Endodermal cell (in vitro differentiated cells): ENCODE measurements at regions not wholly inside any gene's neighbourhood (a gene's known extent, or its start where the extent isn't known, plus 50 kb on each side); places are given as distances from the start of the nearest gene placed in this dataset.

Experiments used
- DNase-seq: peaks from one replicate; pipeline ENCODE4 v3.0.0-alpha.2; 2017
- H3K27ac ChIP-seq: 2 replicates; pipeline ENCODE4 v1.5.1; 2013; ENCODE audit warnings: mild to moderate bottlenecking, low read depth, low read length, moderate library complexity
- H3K27me3 ChIP-seq: 2 replicates; pipeline ENCODE4 v1.6.1; 2013; ENCODE audit warnings: mild to moderate bottlenecking, low read length, moderate library complexity; ENCODE audit not compliant: insufficient read depth, control insufficient read depth, poor library complexity, severe bottlenecking
- H3K36me3 ChIP-seq: 2 replicates; pipeline ENCODE4 v1.7.0; 2013; ENCODE audit warnings: mild to moderate bottlenecking, low read length, moderate library complexity; ENCODE audit not compliant: control insufficient read depth, insufficient read depth
- H3K4me1 ChIP-seq: one replicate; pipeline ENCODE4 v1.7.0; 2013; ENCODE audit warnings: low read length; ENCODE audit not compliant: control insufficient read depth, insufficient read depth
- H3K4me3 ChIP-seq: 2 replicates; pipeline ENCODE4 v1.5.1; 2013; ENCODE audit warnings: mild to moderate bottlenecking, low read length, moderate library complexity
- H3K9ac ChIP-seq: 2 replicates; pipeline ENCODE4 v1.6.1; 2013; ENCODE audit warnings: mild to moderate bottlenecking, low read length, moderate library complexity; ENCODE audit not compliant: poor library complexity, severe bottlenecking; ENCODE audit errors: extremely low read depth
- H3K9me3 ChIP-seq: 2 replicates; pipeline ENCODE4 v1.6.1; 2013; ENCODE audit warnings: mild to moderate bottlenecking, low read length, moderate library complexity; ENCODE audit not compliant: control insufficient read depth
- H3K27ac Mint-ChIP-seq: 2 replicates; pipeline ENCODE4 v1.8.0; 2020; ENCODE audit warnings: mixed read lengths
- H3K27me3 Mint-ChIP-seq: 2 replicates; pipeline ENCODE4 v1.8.0; 2021; ENCODE audit warnings: mild to moderate bottlenecking, mixed read lengths; ENCODE audit not compliant: insufficient read depth
- H3K36me3 Mint-ChIP-seq: 2 replicates; pipeline ENCODE4 v1.8.0; 2020; ENCODE audit warnings: low read depth, mixed read lengths
- H3K4me1 Mint-ChIP-seq: 2 replicates; pipeline ENCODE4 v1.8.0; 2020; ENCODE audit warnings: mixed read lengths
- H3K4me3 Mint-ChIP-seq: 2 replicates; pipeline ENCODE4 v1.8.0; 2020; ENCODE audit warnings: mild to moderate bottlenecking, moderate library complexity, mixed read lengths
- H3K9me3 Mint-ChIP-seq: 2 replicates; pipeline ENCODE4 v1.8.0; 2020; ENCODE audit warnings: mild to moderate bottlenecking, mixed read lengths
- CTCF ChIP-seq: fragments of 200-600 bp; sonication (generic); conservative IDR thresholded peaks from 2 replicates; pipeline ENCODE4 v1.5.0; 2021; ENCODE audit warnings: antibody characterized with exemption, mild to moderate bottlenecking
- WGBS, 2 experiments: methylation state at CpG; one replicate each; pipeline versions ENCODE4 v1.1.5 to v1.1.7; 2013; ENCODE audit warnings: missing lambda C conversion rate in 2 of 2, mixed read lengths in 1 of 2; ENCODE audit not compliant: insufficient coverage in 1 of 2, insufficient read length in 1 of 2; 5-methylcytosine and 5-hydroxymethylcytosine counted together

- H3K4me1 Mint-ChIP-seq, result peaks cover 14% of the 10 kb centered on the region
- no peaks in the 10 kb centered on the region for H3K36me3 ChIP-seq
- H3K9me3 Mint-ChIP-seq, result peaks cover 24% of the 10 kb centered on the region
- no peak overlapping the region for H3K27ac Mint-ChIP-seq
- no peak for DNase-seq
- H3K36me3 Mint-ChIP-seq, result peaks cover 1% of the 10 kb centered on the region
- H3K27ac ChIP-seq, result no peak overlapping the region
- no peak for TF ChIP-seq CTCF
- WGBS, 2 experiments, result 88 to 100% methylated on average over 1 to 2 of the region's 2 CpGs
- H3K9me3 ChIP-seq, result peaks cover 17% of the 10 kb centered on the region
- H3K27me3 ChIP-seq, result no peaks in the 10 kb centered on the region
- no peaks in the 10 kb centered on the region for H3K4me1 ChIP-seq
- H3K9ac ChIP-seq, result no peak overlapping the region
- H3K4me3 ChIP-seq, result no peak overlapping the region
- H3K27me3 Mint-ChIP-seq, result no peaks in the 10 kb centered on the region
- no peak overlapping the region for H3K4me3 Mint-ChIP-seq
These were observed 151.5 kb upstream of the CADPS start for GRCh38 chr3:63026722-63027121.

- H3K27ac Mint-ChIP-seq, result no peak overlapping the region
- H3K4me1 Mint-ChIP-seq, result peaks cover 20% of the 10 kb centered on the region
- peaks cover 1% of the 10 kb centered on the region for H3K36me3 Mint-ChIP-seq
- DNase-seq, result no peak
- peaks cover 24% of the 10 kb centered on the region for H3K9me3 Mint-ChIP-seq
- H3K9ac ChIP-seq, result no peak overlapping the region
- no peak overlapping the region for H3K27ac ChIP-seq
- no peaks in the 10 kb centered on the region for H3K27me3 ChIP-seq
- peak overlapping the region; percentile 46 for H3K4me3 ChIP-seq
- H3K9me3 ChIP-seq, result peaks cover 17% of the 10 kb centered on the region
- peaks cover 4% of the 10 kb centered on the region for H3K4me1 ChIP-seq
- no peak for TF ChIP-seq CTCF
- no peaks in the 10 kb centered on the region for H3K36me3 ChIP-seq
- no peak overlapping the region for H3K4me3 Mint-ChIP-seq
- H3K27me3 Mint-ChIP-seq, result no peaks in the 10 kb centered on the region
- 94 to 100% methylated on average over 2 to 3 of the region's 3 CpGs for WGBS, 2 experiments
These were observed 154.1 kb upstream of the CADPS start for GRCh38 chr3:63029326-63029725.

GRCh38 chr3:63029921-63030320 lies 154.7 kb upstream of the CADPS start:
- Mint-ChIP-seq H3K27ac (no peak overlapping the region), H3K27me3 (no peaks in the 10 kb centered on the region), H3K36me3 (peaks cover 1% of the 10 kb centered on the region), H3K9me3 (peaks cover 24% of the 10 kb centered on the region), H3K4me3 (no peak overlapping the region), H3K4me1 (peaks cover 20% of the 10 kb centered on the region)
- TF ChIP-seq CTCF, result no peak
- H3K9me3 ChIP-seq, result peaks cover 17% of the 10 kb centered on the region
- DNase-seq, result no peak
- peaks cover 4% of the 10 kb centered on the region for H3K4me1 ChIP-seq
- no peaks in the 10 kb centered on the region for H3K27me3 ChIP-seq
- H3K9ac ChIP-seq, result no peak overlapping the region
- H3K27ac ChIP-seq, result no peak overlapping the region
- no peak overlapping the region for H3K4me3 ChIP-seq
- H3K36me3 ChIP-seq, result no peaks in the 10 kb centered on the region
- WGBS, 2 experiments, result 47% methylated on average over 1 of the region's 1 CpG; no CpG with 5 or more reads in 1 of the 2 experiments
